Suprapubic skin (tissue), 4 donors: ENCODE measurements at regions not wholly inside any gene's neighbourhood (a gene's known extent, or its start where the extent isn't known, plus 50 kb on each side); places are given as distances from the start of the nearest gene placed in this dataset.

Experiments
- EP300 ChIP-seq: sonication (generic); formaldehyde crosslinking; IDR thresholded peaks from one replicate; pipeline ENCODE4 v1.6.1; 2017; ENCODE audit warnings: antibody characterized with exemption
- POLR2AphosphoS5 ChIP-seq, 3 donors: sonication (generic); formaldehyde crosslinking; IDR thresholded peaks; one replicate each; pipeline ENCODE4 v1.6.1; 2017; ENCODE audit warnings: antibody characterized with exemption in 3 of 3
- TF ChIP-seq, protein P1 (sequence below), 2 donors: fragments of 200-600 bp in 1 of 2; fragments of 450-650 bp in 1 of 2; sonication (generic) in 1 of 2; IDR thresholded peaks; one replicate each; pipeline ENCODE4 v1.5.1; 2016 to 2019; ENCODE audit warnings: antibody characterized with exemption in 2 of 2, mild to moderate bottlenecking in 1 of 2, moderate library complexity in 1 of 2

DNA sequence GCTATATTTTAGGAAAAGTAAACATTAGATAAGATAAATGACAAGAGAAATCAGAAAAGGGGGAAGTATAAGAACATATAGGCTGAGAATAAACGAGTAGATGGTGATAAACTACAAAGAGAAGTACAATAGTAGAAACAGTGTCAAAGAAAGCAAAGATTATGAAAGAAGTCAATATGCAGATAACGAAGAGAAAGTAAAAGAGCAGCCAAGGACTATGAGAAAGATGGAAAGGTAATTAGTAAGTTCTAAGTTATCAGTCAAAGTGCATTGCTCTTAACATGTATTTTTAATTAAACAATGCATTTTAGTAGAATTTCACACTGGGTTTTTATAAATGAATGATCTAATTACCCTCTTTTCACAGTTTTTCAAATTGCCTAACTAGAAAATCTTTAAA, 1801.3 kb upstream of the PCDH10 start:
- TF ChIP-seq, protein P1, sequence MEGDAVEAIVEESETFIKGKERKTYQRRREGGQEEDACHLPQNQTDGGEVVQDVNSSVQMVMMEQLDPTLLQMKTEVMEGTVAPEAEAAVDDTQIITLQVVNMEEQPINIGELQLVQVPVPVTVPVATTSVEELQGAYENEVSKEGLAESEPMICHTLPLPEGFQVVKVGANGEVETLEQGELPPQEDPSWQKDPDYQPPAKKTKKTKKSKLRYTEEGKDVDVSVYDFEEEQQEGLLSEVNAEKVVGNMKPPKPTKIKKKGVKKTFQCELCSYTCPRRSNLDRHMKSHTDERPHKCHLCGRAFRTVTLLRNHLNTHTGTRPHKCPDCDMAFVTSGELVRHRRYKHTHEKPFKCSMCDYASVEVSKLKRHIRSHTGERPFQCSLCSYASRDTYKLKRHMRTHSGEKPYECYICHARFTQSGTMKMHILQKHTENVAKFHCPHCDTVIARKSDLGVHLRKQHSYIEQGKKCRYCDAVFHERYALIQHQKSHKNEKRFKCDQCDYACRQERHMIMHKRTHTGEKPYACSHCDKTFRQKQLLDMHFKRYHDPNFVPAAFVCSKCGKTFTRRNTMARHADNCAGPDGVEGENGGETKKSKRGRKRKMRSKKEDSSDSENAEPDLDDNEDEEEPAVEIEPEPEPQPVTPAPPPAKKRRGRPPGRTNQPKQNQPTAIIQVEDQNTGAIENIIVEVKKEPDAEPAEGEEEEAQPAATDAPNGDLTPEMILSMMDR (IDR thresholded peaks at IDR 0.05): no peak
- TF ChIP-seq POLR2AphosphoS5 (IDR thresholded peaks at IDR 0.05) (no peak), EP300 (no peak)
